Neural progenitor cell (in vitro differentiated cells): ENCODE measurements at regions not wholly inside any gene's neighbourhood (a gene's known extent, or its start where the extent isn't known, plus 50 kb on each side); places are given as distances from the start of the nearest gene placed in this dataset.

Experiments
- DNase-seq: peaks from one replicate; pipeline ENCODE4 v3.0.0-alpha.2; 2016; ENCODE audit warnings: low spot score
- H2AFZ ChIP-seq: fragments of 200-600 bp; sonication (generic); replicated peaks from 2 replicates; pipeline ENCODE4 v1.6.1; 2016; ENCODE audit warnings: antibody characterized with exemption
- H3F3A ChIP-seq: fragments of 200-600 bp; sonication (generic); 2 replicates; pipeline ENCODE4 v1.6.1; 2016; ENCODE audit warnings: antibody characterized with exemption, low read depth
- H3K27ac ChIP-seq: fragments of 200-600 bp; sonication (generic); 2 replicates; pipeline ENCODE4 v1.5.1; 2016; ENCODE audit warnings: mild to moderate bottlenecking
- H3K27me3 ChIP-seq: fragments of 200-600 bp; sonication (generic); 2 replicates; pipeline ENCODE4 v1.6.1; 2016; ENCODE audit warnings: mild to moderate bottlenecking, moderate library complexity
- H3K36me3 ChIP-seq: fragments of 200-600 bp; sonication (generic); 2 replicates; pipeline ENCODE4 v1.5.1; 2016
- H3K4me1 ChIP-seq: fragments of 200-600 bp; sonication (generic); 2 replicates; pipeline ENCODE4 v1.6.1; 2016; ENCODE audit warnings: mixed run types
- H3K4me2 ChIP-seq: fragments of 200-600 bp; sonication (generic); 2 replicates; pipeline ENCODE4 v1.6.1; 2016
- H3K4me3 ChIP-seq: fragments of 200-600 bp; sonication (generic); 2 replicates; pipeline ENCODE4 v1.5.1; 2016
- H3K79me2 ChIP-seq: fragments of 200-600 bp; sonication (generic); 2 replicates; pipeline ENCODE4 v1.6.1; 2016; ENCODE audit warnings: low read depth
- H3K9ac ChIP-seq: fragments of 200-600 bp; sonication (generic); 2 replicates; pipeline ENCODE4 v1.6.1; 2016
- H3K9me3 ChIP-seq: fragments of 200-600 bp; sonication (generic); 2 replicates; pipeline ENCODE4 v1.5.1; 2016; ENCODE audit warnings: low read depth
- H4K20me1 ChIP-seq: fragments of 200-600 bp; sonication (generic); 2 replicates; pipeline ENCODE4 v1.6.1; 2016; ENCODE audit warnings: low read depth
- H3K27ac Mint-ChIP-seq: 3 replicates; pipeline ENCODE4 v1.8.0; 2021; ENCODE audit warnings: mixed read lengths
- H3K27me3 Mint-ChIP-seq: 2 replicates; pipeline ENCODE4 v1.8.0; 2022; ENCODE audit warnings: low read depth, mild to moderate bottlenecking, inconsistent platforms, moderate library complexity, mixed read lengths; ENCODE audit not compliant: insufficient read depth
- H3K36me3 Mint-ChIP-seq: 3 replicates; pipeline ENCODE4 v1.8.0; 2021; ENCODE audit warnings: mixed read lengths
- H3K4me1 Mint-ChIP-seq: 3 replicates; pipeline ENCODE4 v1.8.0; 2021; ENCODE audit warnings: mixed read lengths
- H3K4me3 Mint-ChIP-seq: 3 replicates; pipeline ENCODE4 v1.8.0; 2021; ENCODE audit warnings: mild to moderate bottlenecking, moderate library complexity, mixed read lengths
- H3K9me3 Mint-ChIP-seq: 3 replicates; pipeline ENCODE4 v1.8.0; 2020; ENCODE audit warnings: mixed read lengths
- CTCF ChIP-seq: fragments of 200-600 bp; sonication (generic); IDR thresholded peaks from 2 replicates; pipeline ENCODE4 v1.5.1; 2017; ENCODE audit warnings: antibody characterized with exemption, mild to moderate bottlenecking
- EZH2 ChIP-seq: fragments of 200-600 bp; sonication (generic); IDR thresholded peaks from 2 replicates; pipeline ENCODE4 v1.6.1; 2017; ENCODE audit warnings: antibody characterized with exemption, mild to moderate bottlenecking, moderate library complexity
- EZH2phosphoT487 ChIP-seq: fragments of 200-600 bp; sonication (generic); IDR thresholded peaks from 2 replicates; pipeline ENCODE4 v1.6.1; 2017; ENCODE audit warnings: antibody characterized with exemption

GRCh38 chr2:120879431-120880295 is 144.0 kb downstream of the GLI2 start:
- Histone ChIP-seq H3K27ac (no peak overlapping the region), H3K9ac (no peak overlapping the region), H4K20me1 (peaks cover 93% of the 10 kb centered on the region), H3K9me3 (no peaks in the 10 kb centered on the region), H3K36me3 (no peaks in the 10 kb centered on the region), H2AFZ (no peak overlapping the region), H3K27me3 (no peaks in the 10 kb centered on the region), H3K4me1 (peaks cover 35% of the 10 kb centered on the region), H3K79me2 (peaks cover 85% of the 10 kb centered on the region), H3K4me2 (peak overlapping the region; percentile 52), H3K4me3 (no peak overlapping the region), H3F3A (peaks cover 11% of the 10 kb centered on the region)
- Mint-ChIP-seq H3K4me1 (peaks cover 79% of the 10 kb centered on the region), H3K9me3 (no peaks in the 10 kb centered on the region), H3K4me3 (no peak overlapping the region), H3K27me3 (peaks cover 6% of the 10 kb centered on the region), H3K36me3 (peaks cover 8% of the 10 kb centered on the region), H3K27ac (peak overlapping the region; percentile 68)
- DNase-seq = peak; percentile 44
- no peak for TF ChIP-seq EZH2
- TF ChIP-seq CTCF = peak; percentile 27
- no peak for TF ChIP-seq EZH2phosphoT487

GRCh38 chr2:120880381-120880780 is 144.7 kb downstream of the GLI2 start:
- Histone ChIP-seq H3K4me2 (peak overlapping the region; percentile 52), H2AFZ (no peak overlapping the region), H3F3A (peaks cover 11% of the 10 kb centered on the region), H3K79me2 (peaks cover 84% of the 10 kb centered on the region), H3K36me3 (no peaks in the 10 kb centered on the region), H3K4me1 (peaks cover 37% of the 10 kb centered on the region), H3K27me3 (no peaks in the 10 kb centered on the region), H3K9ac (no peak overlapping the region), H3K27ac (no peak overlapping the region), H3K9me3 (no peaks in the 10 kb centered on the region), H4K20me1 (peaks cover 93% of the 10 kb centered on the region), H3K4me3 (no peak overlapping the region)
- H3K27me3 Mint-ChIP-seq = peaks cover 9% of the 10 kb centered on the region
- H3K4me3 Mint-ChIP-seq = no peak overlapping the region
- DNase-seq = no peak
- no peaks in the 10 kb centered on the region for H3K9me3 Mint-ChIP-seq
- peaks cover 79% of the 10 kb centered on the region for H3K4me1 Mint-ChIP-seq
- H3K36me3 Mint-ChIP-seq = peaks cover 8% of the 10 kb centered on the region
- TF ChIP-seq EZH2 (no peak), EZH2phosphoT487 (no peak), CTCF (no peak)
- peak overlapping the region; percentile 72 for H3K27ac Mint-ChIP-seq

GRCh38 chr2:120881981-120882788 is 146.5 kb downstream of the GLI2 start:
- no peak overlapping the region for H3K4me2 ChIP-seq
- TF ChIP-seq EZH2 = no peak
- no peak for TF ChIP-seq EZH2phosphoT487
- TF ChIP-seq CTCF = no peak
- peaks cover 81% of the 10 kb centered on the region for H3K4me1 Mint-ChIP-seq
- no peaks in the 10 kb centered on the region for H3K36me3 ChIP-seq
- no peak for DNase-seq
- peaks cover 93% of the 10 kb centered on the region for H4K20me1 ChIP-seq
- peaks cover 74% of the 10 kb centered on the region for H3K79me2 ChIP-seq
- peak overlapping the region; percentile 13 for H3K27ac Mint-ChIP-seq
- H3F3A ChIP-seq = peaks cover 11% of the 10 kb centered on the region
- no peak overlapping the region for H3K27ac ChIP-seq
- no peaks in the 10 kb centered on the region for H3K27me3 ChIP-seq
- H2AFZ ChIP-seq = no peak overlapping the region
- no peak overlapping the region for H3K9ac ChIP-seq
- peaks cover 48% of the 10 kb centered on the region for H3K4me1 ChIP-seq
- H3K9me3 ChIP-seq = no peaks in the 10 kb centered on the region
- H3K4me3 ChIP-seq = no peak overlapping the region
- H3K27me3 Mint-ChIP-seq = peaks cover 12% of the 10 kb centered on the region
- H3K36me3 Mint-ChIP-seq = peaks cover 4% of the 10 kb centered on the region
- no peak overlapping the region for H3K4me3 Mint-ChIP-seq
- no peaks in the 10 kb centered on the region for H3K9me3 Mint-ChIP-seq
